ENCODE measurements at regions not wholly inside any gene's neighbourhood (a gene's known extent, or its start where the extent isn't known, plus 50 kb on each side); places are given as distances from the start of the nearest gene placed in this dataset.

GRCh38 chrX:97763391-97763790, 879.7 kb downstream of the RPA4 start:
- Histone ChIP-seq H3K27ac (no peak overlapping the region), H3K36me3 (no peaks in the 10 kb centered on the region), H3K4me1 (no peaks in the 10 kb centered on the region), H3K4me3 (no peak overlapping the region), H3K27me3 (no peaks in the 10 kb centered on the region), H3K9me3 (no peaks in the 10 kb centered on the region)
- DNase-seq: no peak
- no peak for TF ChIP-seq POLR2A (IDR thresholded peaks at IDR 0.05)
- TF ChIP-seq, protein P1, sequence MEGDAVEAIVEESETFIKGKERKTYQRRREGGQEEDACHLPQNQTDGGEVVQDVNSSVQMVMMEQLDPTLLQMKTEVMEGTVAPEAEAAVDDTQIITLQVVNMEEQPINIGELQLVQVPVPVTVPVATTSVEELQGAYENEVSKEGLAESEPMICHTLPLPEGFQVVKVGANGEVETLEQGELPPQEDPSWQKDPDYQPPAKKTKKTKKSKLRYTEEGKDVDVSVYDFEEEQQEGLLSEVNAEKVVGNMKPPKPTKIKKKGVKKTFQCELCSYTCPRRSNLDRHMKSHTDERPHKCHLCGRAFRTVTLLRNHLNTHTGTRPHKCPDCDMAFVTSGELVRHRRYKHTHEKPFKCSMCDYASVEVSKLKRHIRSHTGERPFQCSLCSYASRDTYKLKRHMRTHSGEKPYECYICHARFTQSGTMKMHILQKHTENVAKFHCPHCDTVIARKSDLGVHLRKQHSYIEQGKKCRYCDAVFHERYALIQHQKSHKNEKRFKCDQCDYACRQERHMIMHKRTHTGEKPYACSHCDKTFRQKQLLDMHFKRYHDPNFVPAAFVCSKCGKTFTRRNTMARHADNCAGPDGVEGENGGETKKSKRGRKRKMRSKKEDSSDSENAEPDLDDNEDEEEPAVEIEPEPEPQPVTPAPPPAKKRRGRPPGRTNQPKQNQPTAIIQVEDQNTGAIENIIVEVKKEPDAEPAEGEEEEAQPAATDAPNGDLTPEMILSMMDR (IDR thresholded peaks at IDR 0.05): no peak

DNA sequence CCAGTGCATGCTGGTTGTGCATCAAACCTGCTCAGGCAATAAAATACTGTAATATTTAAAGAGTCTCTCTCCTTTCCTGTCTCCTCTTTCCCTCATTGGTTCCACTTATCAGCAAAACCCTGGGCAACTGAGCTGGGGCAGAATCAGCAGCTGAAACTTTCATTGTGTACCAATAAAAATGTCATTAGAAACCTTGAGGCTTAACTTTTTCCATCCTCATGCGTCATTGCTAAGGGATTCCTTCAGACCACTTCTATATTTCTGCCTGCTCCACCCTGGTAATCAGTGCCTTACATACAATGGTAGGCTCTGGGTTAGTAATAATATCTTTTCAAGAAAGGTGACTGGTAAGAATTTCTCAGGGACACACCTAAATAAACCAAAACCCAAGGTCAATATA, 880.3 kb downstream of the RPA4 start:
- Histone ChIP-seq H3K4me3 (no peak overlapping the region), H3K9me3 (no peaks in the 10 kb centered on the region), H3K36me3 (no peaks in the 10 kb centered on the region), H3K4me1 (no peaks in the 10 kb centered on the region), H3K27ac (no peak overlapping the region), H3K27me3 (no peaks in the 10 kb centered on the region)
- TF ChIP-seq, protein P1 (IDR thresholded peaks at IDR 0.05): no peak
- TF ChIP-seq POLR2A (IDR thresholded peaks at IDR 0.05): no peak
- no peak for DNase-seq

DNA sequence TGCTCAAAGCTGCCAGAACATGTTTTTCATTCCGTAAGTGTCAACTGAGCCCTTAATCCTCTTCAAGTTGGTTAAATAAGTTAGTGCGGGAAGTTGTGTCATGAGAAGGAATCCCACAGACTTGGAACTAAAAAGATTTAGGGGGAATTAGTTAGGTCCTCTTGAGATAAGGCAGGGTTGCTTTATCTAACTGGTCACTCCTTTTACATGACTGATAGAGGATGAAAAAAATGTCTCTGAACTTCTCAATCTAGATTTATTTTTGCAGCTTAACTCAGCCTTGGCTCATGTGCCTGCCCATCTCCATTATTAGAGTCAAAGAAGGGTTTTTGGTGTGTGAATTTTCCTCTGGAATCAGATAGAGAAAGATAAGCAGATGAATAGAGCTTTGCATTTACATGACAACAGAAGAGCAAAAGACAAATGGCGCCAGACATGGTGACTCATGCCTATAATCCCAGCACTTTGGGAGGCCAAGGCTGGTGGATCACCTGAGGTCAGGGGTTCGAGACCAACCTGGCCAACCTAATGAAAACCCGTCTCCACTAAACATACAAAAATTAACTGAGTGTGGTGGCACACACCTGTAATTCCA, 882.9 kb downstream of the RPA4 start:
- no peak overlapping the region for H3K27ac ChIP-seq
- TF ChIP-seq, protein P1 (IDR thresholded peaks at IDR 0.05): no peak
- no peak for TF ChIP-seq POLR2A (IDR thresholded peaks at IDR 0.05)
- H3K9me3 ChIP-seq: no peaks in the 10 kb centered on the region

DNA sequence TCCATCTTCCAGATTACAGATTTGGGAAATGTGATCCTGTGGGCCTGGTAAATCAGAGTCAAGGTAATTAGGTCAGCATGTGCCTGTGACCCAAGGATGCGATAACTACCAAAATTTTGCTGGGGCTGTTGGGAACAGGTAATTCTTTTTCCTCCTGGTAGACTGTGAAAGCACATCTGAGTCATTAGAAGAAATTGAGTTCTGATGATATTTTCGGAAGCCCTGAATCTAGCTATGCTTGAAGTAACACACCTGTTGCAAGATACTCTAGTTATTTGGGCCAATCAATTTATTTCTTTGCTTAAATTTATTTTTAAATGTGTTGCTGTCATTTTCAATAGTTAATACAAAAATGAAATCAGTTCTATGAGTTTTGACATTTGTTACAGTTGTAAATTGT, 903.6 kb downstream of the RPA4 start:
- Histone ChIP-seq H3K36me3 (no peaks in the 10 kb centered on the region), H3K9me3 (no peaks in the 10 kb centered on the region), H3K4me1 (no peaks in the 10 kb centered on the region), H3K27ac (no peak overlapping the region), H3K27me3 (no peaks in the 10 kb centered on the region), H3K4me3 (no peak overlapping the region)
- no peak for TF ChIP-seq POLR2A (IDR thresholded peaks at IDR 0.05)
- TF ChIP-seq, protein P1 (IDR thresholded peaks at IDR 0.05): no peak
- DNase-seq: no peak

More for the DNA sequence above, 882.9 kb downstream of the RPA4 start:
- no peaks in the 10 kb centered on the region for H3K36me3 ChIP-seq
- DNase-seq: no peak
- H3K4me3 ChIP-seq: no peak overlapping the region
- no peaks in the 10 kb centered on the region for H3K4me1 ChIP-seq
- no peaks in the 10 kb centered on the region for H3K27me3 ChIP-seq

GRCh38 chrX:97787849-97788248, 904.1 kb downstream of the RPA4 start:
- no peaks in the 10 kb centered on the region for H3K36me3 ChIP-seq
- H3K9me3 ChIP-seq: no peaks in the 10 kb centered on the region
- no peaks in the 10 kb centered on the region for H3K4me1 ChIP-seq
- no peak for TF ChIP-seq POLR2A (IDR thresholded peaks at IDR 0.05)
- TF ChIP-seq, protein P1 (IDR thresholded peaks at IDR 0.05): no peak
- no peak overlapping the region for H3K4me3 ChIP-seq
- no peak overlapping the region for H3K27ac ChIP-seq
- no peaks in the 10 kb centered on the region for H3K27me3 ChIP-seq
- no peak for DNase-seq

DNA sequence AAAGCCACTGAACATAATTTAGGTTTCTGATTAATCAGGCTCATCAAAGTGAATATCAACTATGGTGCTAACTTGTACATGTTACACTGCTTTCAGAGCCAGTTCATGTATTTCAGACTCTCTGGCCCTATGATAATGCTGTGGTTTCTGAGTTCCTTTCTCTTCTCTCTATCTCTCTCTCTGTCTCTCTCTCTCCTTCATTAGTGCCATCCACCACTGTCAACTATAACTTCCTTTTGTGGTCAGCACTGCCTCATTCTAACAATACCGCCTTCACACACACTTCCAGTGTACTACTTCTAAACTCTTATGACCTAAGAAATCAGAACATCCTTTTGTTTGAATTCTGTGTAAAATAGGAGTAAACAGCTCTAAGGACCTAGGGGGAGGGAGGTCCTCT, 907.1 kb downstream of the RPA4 start:
- Histone ChIP-seq H3K4me1 (no peaks in the 10 kb centered on the region), H3K27me3 (no peaks in the 10 kb centered on the region), H3K36me3 (no peaks in the 10 kb centered on the region), H3K27ac (no peak overlapping the region), H3K4me3 (no peak overlapping the region), H3K9me3 (no peaks in the 10 kb centered on the region)
- TF ChIP-seq, protein P1 (IDR thresholded peaks at IDR 0.05): no peak
- no peak for TF ChIP-seq POLR2A (IDR thresholded peaks at IDR 0.05)
- DNase-seq: no peak
